ENCODE measurements at regions not wholly inside any gene's neighbourhood (a gene's known extent, or its start where the extent isn't known, plus 50 kb on each side); places are given as distances from the start of the nearest gene placed in this dataset.

GRCh38 chr2:728165-728564 is 51.0 kb upstream of the TMEM18 start:
- no peak for TF ChIP-seq FOXM1 (IDR thresholded peaks at IDR 0.05; ENCODE audit: borderline replicate concordance, low read depth)
- TF ChIP-seq USF1 (IDR thresholded peaks at IDR 0.05): no peak
